ENCODE measurements at regions not wholly inside any gene's neighbourhood (a gene's known extent, or its start where the extent isn't known, plus 50 kb on each side); places are given as distances from the start of the nearest gene placed in this dataset.
A peak's percentile ranks its signal among the peaks of the same experiment; 100 is the strongest.

- Histone ChIP-seq H3K9me3 (no peaks in the 10 kb centered on the region), H3K27ac (peak overlapping the region; percentile 17 to 21), H3K27me3 (no peaks in the 10 kb centered on the region), H3K4me1 (no peaks in the 10 kb centered on the region), H3K4me3 (no peak overlapping the region), H3K36me3 (no peaks in the 10 kb centered on the region)
- TF ChIP-seq POLR2A (IDR thresholded peaks at IDR 0.05) = no peak
- no peak for TF ChIP-seq POLR2AphosphoS5 (IDR thresholded peaks at IDR 0.05)
- no peak for TF ChIP-seq CTCF (IDR thresholded peaks at IDR 0.05)
- no peak for DNase-seq (ENCODE audit: low spot score in 2 of 2)
- intact Hi-C loops (cut with DNase I; ENCODE audit: low total_unique reads) = no loop called here
Observed at GRCh38 chr14:75363570-75364227, 64.1 kb upstream of the JDP2 start.

DNA sequence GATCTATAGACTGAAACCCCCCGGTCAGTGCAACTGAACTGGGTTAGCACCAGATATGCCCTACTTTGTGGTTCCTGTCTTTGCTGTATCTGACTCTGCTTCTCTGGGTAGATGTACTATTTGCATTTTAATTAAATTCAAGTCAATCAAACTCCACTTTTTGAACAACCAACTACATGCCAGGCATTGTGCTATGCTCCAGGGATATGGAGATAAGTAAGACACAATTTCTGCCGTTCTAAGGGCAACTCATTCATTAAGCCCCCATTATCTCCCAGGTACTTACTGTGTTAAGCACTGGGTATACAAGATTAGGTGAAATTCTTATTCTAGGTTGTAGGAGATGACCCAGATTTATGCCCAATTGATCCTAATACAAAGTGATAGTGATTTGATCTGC is 62.7 kb upstream of the JDP2 start:
- H3K9me3 ChIP-seq = no peaks in the 10 kb centered on the region
- no peaks in the 10 kb centered on the region for H3K36me3 ChIP-seq
- TF ChIP-seq POLR2AphosphoS5 (IDR thresholded peaks at IDR 0.05) (no peak), CTCF (IDR thresholded peaks at IDR 0.05) (no peak), POLR2A (IDR thresholded peaks at IDR 0.05) (no peak)
- H3K4me1 ChIP-seq = no peaks in the 10 kb centered on the region
- no peak overlapping the region for H3K27ac ChIP-seq
- DNase-seq (ENCODE audit: low spot score in 2 of 2) = no peak
- no peaks in the 10 kb centered on the region for H3K27me3 ChIP-seq
- intact Hi-C loops (cut with DNase I; ENCODE audit: low total_unique reads) = no loop called here
- no peak overlapping the region for H3K4me3 ChIP-seq

DNA sequence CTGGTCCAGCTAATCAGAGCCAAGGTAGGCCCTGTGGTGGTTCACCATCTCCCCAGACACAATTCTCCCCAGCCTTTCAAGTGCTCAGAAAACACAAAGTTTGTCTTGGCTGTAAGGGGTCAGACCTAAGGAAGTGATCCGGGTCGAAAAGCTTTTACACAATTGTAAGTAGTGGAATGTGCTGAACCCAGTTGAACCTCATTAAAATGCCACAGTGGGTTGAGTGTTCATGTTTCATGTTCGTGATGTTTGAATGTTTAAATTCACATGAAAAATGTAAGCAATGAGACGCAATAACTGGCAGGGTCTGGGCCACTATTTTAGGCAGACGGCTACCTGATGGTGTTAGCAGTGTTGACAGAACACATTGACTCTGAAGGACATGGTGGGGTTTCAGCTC is 60.9 kb upstream of the JDP2 start:
- H3K4me1 ChIP-seq = peaks cover 0 to under 1% of the 10 kb centered on the region in 2 donors
- no peaks in the 10 kb centered on the region for H3K36me3 ChIP-seq
- H3K27me3 ChIP-seq = no peaks in the 10 kb centered on the region
- no peaks in the 10 kb centered on the region for H3K9me3 ChIP-seq
- H3K27ac ChIP-seq = no peak overlapping the region
- no peak overlapping the region for H3K4me3 ChIP-seq
- intact Hi-C loops (cut with DNase I; ENCODE audit: low total_unique reads) = loop anchor here (2.0 kb wide), 1 partner anchor 48 kb away; no protein-coding TSS in a partner anchor
- TF ChIP-seq POLR2A (IDR thresholded peaks at IDR 0.05) (no peak), POLR2AphosphoS5 (IDR thresholded peaks at IDR 0.05) (no peak), CTCF (IDR thresholded peaks at IDR 0.05) (no peak)
- DNase-seq (ENCODE audit: low spot score in 2 of 2) = no peak

- Histone ChIP-seq H3K4me3 (no peak overlapping the region), H3K36me3 (no peaks in the 10 kb centered on the region), H3K27me3 (no peaks in the 10 kb centered on the region), H3K27ac (no peak overlapping the region), H3K9me3 (no peaks in the 10 kb centered on the region), H3K4me1 (peaks cover 0 to 4% of the 10 kb centered on the region in 2 donors)
- DNase-seq (ENCODE audit: low spot score in 2 of 2) = no peak
- TF ChIP-seq POLR2AphosphoS5 (IDR thresholded peaks at IDR 0.05) (no peak), POLR2A (IDR thresholded peaks at IDR 0.05) (no peak), CTCF (IDR thresholded peaks at IDR 0.05) (no peak)
- intact Hi-C loops (cut with DNase I; ENCODE audit: low total_unique reads) = no loop called here
Observed at GRCh38 chr14:75368333-75368732, 59.5 kb upstream of the JDP2 start.

GRCh38 chr14:75369506-75369905 is 58.3 kb upstream of the JDP2 start:
- intact Hi-C loops (cut with DNase I; ENCODE audit: low total_unique reads) = no loop called here
- no peaks in the 10 kb centered on the region for H3K36me3 ChIP-seq
- TF ChIP-seq POLR2A (IDR thresholded peaks at IDR 0.05) (no peak), POLR2AphosphoS5 (IDR thresholded peaks at IDR 0.05) (no peak), CTCF (IDR thresholded peaks at IDR 0.05) (no peak)
- no peaks in the 10 kb centered on the region for H3K27me3 ChIP-seq
- no peak overlapping the region for H3K27ac ChIP-seq
- peaks cover 0 to 4% of the 10 kb centered on the region in 2 donors for H3K4me1 ChIP-seq
- no peaks in the 10 kb centered on the region for H3K9me3 ChIP-seq
- H3K4me3 ChIP-seq = no peak overlapping the region
- no peak for DNase-seq (ENCODE audit: low spot score in 2 of 2)

Data from breast epithelium (tissue), 4 donors.